ENCODE measurements at regions not wholly inside any gene's neighbourhood (a gene's known extent, or its start where the extent isn't known, plus 50 kb on each side); places are given as distances from the start of the nearest gene placed in this dataset.

DNA sequence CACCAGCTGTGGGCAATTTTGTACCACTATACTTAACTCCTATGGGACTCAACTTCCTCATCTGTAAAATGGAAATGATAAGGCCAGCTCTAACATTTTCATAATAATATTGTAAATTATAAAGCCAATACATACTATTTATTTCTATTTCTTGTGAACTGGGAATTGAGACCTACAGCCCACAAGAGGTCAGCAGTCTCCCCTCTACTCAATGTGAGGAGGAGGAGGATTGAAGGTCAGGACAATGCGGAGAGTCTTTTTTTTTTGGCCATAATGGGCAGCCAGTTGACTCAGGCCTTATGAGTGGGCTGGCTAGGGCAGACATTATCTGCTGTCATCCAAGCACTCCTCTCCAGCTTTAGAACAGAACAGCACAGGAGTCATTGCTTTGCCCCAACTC, 90.5 kb downstream of the NUF2 start:
- TF ChIP-seq HDGF (IDR thresholded peaks at IDR 0.05; ENCODE audit: borderline replicate concordance) (no peak), SP1 (IDR thresholded peaks at IDR 0.05) (no peak), ARNT (IDR thresholded peaks at IDR 0.05) (no peak), BHLHE40 (IDR thresholded peaks at IDR 0.05; ENCODE audit: borderline replicate concordance) (no peak), TARDBP (IDR thresholded peaks at IDR 0.05) (no peak), ELF4 (IDR thresholded peaks at IDR 0.05) (no peak), ZNF384 (IDR thresholded peaks at IDR 0.05) (no peak), FOXA1 (IDR thresholded peaks at IDR 0.05) (no peak)
- TF ChIP-seq, protein P1, sequence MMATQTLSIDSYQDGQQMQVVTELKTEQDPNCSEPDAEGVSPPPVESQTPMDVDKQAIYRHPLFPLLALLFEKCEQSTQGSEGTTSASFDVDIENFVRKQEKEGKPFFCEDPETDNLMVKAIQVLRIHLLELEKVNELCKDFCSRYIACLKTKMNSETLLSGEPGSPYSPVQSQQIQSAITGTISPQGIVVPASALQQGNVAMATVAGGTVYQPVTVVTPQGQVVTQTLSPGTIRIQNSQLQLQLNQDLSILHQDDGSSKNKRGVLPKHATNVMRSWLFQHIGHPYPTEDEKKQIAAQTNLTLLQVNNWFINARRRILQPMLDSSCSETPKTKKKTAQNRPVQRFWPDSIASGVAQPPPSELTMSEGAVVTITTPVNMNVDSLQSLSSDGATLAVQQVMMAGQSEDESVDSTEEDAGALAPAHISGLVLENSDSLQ (IDR thresholded peaks at IDR 0.05) = no peak
